KOPT-K1 (cell line): ENCODE measurements at regions not wholly inside any gene's neighbourhood (a gene's known extent, or its start where the extent isn't known, plus 50 kb on each side); places are given as distances from the start of the nearest gene placed in this dataset.
A peak's percentile ranks its signal among the peaks of the same experiment; 100 is the strongest.

Experiments used
- H3K27ac ChIP-seq: fragments of 200-600 bp; sonication (generic); 2 replicates; pipeline ENCODE4 v1.5.1; 2016; ENCODE audit warnings: antibody characterized with exemption, mild to moderate bottlenecking, low read depth, low read length; ENCODE audit not compliant: poor library complexity, severe bottlenecking
- H3K36me3 ChIP-seq: fragments of 200-600 bp; sonication (generic); 2 replicates; pipeline ENCODE4 v1.5.1; 2017; ENCODE audit warnings: antibody characterized with exemption, mild to moderate bottlenecking, low read length, moderate library complexity; ENCODE audit not compliant: insufficient read depth
- H3K9me3 ChIP-seq: fragments of 200-600 bp; sonication (generic); 2 replicates; pipeline ENCODE4 v1.5.1; 2017; ENCODE audit warnings: antibody characterized with exemption, low read length, mild to moderate bottlenecking; ENCODE audit not compliant: insufficient read depth, poor library complexity, severe bottlenecking

GRCh38 chrX:39189431-39189830 is 388.2 kb downstream of the MID1IP1 start:
- no peak overlapping the region for H3K27ac ChIP-seq
- no peaks in the 10 kb centered on the region for H3K9me3 ChIP-seq
- no peaks in the 10 kb centered on the region for H3K36me3 ChIP-seq

- peak overlapping the region; percentile 40 for H3K27ac ChIP-seq
- H3K36me3 ChIP-seq: no peaks in the 10 kb centered on the region
- H3K9me3 ChIP-seq: no peaks in the 10 kb centered on the region
These were observed 393.4 kb downstream of the MID1IP1 start for GRCh38 chrX:39194673-39195072.

- no peaks in the 10 kb centered on the region for H3K36me3 ChIP-seq
- peak overlapping the region; percentile 40 for H3K27ac ChIP-seq
These were observed 393.9 kb downstream of the MID1IP1 start for GRCh38 chrX:39195156-39195555.

GRCh38 chrX:39196192-39197102 is 395.2 kb downstream of the MID1IP1 start:
- H3K36me3 ChIP-seq: no peaks in the 10 kb centered on the region
- peak overlapping the region; percentile 41 for H3K27ac ChIP-seq
- no peaks in the 10 kb centered on the region for H3K9me3 ChIP-seq

More at GRCh38 chrX:39195156-39195555, 393.9 kb downstream of the MID1IP1 start:
- no peaks in the 10 kb centered on the region for H3K9me3 ChIP-seq

- H3K9me3 ChIP-seq: no peaks in the 10 kb centered on the region
- no peaks in the 10 kb centered on the region for H3K36me3 ChIP-seq
- H3K27ac ChIP-seq: no peak overlapping the region
These were observed 398.2 kb downstream of the MID1IP1 start for GRCh38 chrX:39199429-39199828.

GRCh38 chrX:39201305-39201990 is 400.2 kb downstream of the MID1IP1 start:
- H3K9me3 ChIP-seq: no peaks in the 10 kb centered on the region
- H3K27ac ChIP-seq: peak overlapping the region; percentile 20
- H3K36me3 ChIP-seq: no peaks in the 10 kb centered on the region

GRCh38 chrX:39202641-39203040 is 401.4 kb downstream of the MID1IP1 start:
- Histone ChIP-seq H3K9me3 (no peaks in the 10 kb centered on the region), H3K27ac (no peak overlapping the region), H3K36me3 (no peaks in the 10 kb centered on the region)

- Histone ChIP-seq H3K27ac (no peak overlapping the region), H3K9me3 (no peaks in the 10 kb centered on the region), H3K36me3 (no peaks in the 10 kb centered on the region)
These were observed 402.2 kb downstream of the MID1IP1 start for GRCh38 chrX:39203427-39203826.

- no peak overlapping the region for H3K27ac ChIP-seq
- H3K9me3 ChIP-seq: no peaks in the 10 kb centered on the region
- no peaks in the 10 kb centered on the region for H3K36me3 ChIP-seq
These were observed 403.1 kb downstream of the MID1IP1 start for GRCh38 chrX:39204353-39204752.

GRCh38 chrX:39204945-39205344 is 403.7 kb downstream of the MID1IP1 start:
- no peak overlapping the region for H3K27ac ChIP-seq
- no peaks in the 10 kb centered on the region for H3K36me3 ChIP-seq
- H3K9me3 ChIP-seq: no peaks in the 10 kb centered on the region

- H3K27ac ChIP-seq: no peak overlapping the region
- no peaks in the 10 kb centered on the region for H3K9me3 ChIP-seq
- no peaks in the 10 kb centered on the region for H3K36me3 ChIP-seq
These were observed 404.2 kb downstream of the MID1IP1 start for GRCh38 chrX:39205467-39205866.

- Histone ChIP-seq H3K27ac (no peak overlapping the region), H3K9me3 (no peaks in the 10 kb centered on the region), H3K36me3 (no peaks in the 10 kb centered on the region)
These were observed 405.3 kb downstream of the MID1IP1 start for GRCh38 chrX:39206399-39207145.

GRCh38 chrX:39211501-39211900 is 410.2 kb downstream of the MID1IP1 start:
- no peaks in the 10 kb centered on the region for H3K9me3 ChIP-seq
- no peaks in the 10 kb centered on the region for H3K36me3 ChIP-seq
- H3K27ac ChIP-seq: no peak overlapping the region

GRCh38 chrX:39212456-39212855 is 411.2 kb downstream of the MID1IP1 start:
- H3K36me3 ChIP-seq: no peaks in the 10 kb centered on the region
- no peak overlapping the region for H3K27ac ChIP-seq
- H3K9me3 ChIP-seq: no peaks in the 10 kb centered on the region
